ENCODE measurements at regions not wholly inside any gene's neighbourhood (a gene's known extent, or its start where the extent isn't known, plus 50 kb on each side); places are given as distances from the start of the nearest gene placed in this dataset.

DNA sequence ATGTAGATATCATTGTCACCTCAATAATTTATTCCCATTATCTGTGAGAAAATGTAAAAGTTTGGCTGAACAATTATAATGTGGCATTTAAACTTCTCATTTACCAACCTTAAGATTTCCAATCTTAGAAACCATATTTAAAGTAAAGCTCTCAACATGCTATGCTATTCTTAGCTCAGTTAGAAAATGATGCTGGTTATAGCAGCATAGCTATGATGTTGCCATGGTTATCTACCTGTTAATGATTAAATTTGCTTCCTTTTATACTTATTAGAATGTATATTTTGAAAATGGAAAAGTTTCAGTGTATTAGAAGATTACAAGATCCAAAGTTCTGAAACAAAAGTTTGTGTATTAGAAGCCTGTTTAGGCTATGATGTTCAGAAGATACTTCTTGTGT is 110.1 kb downstream of the GPR63 start:
- ChIA-PET CTCF (no interaction called here), POLR2A (ENCODE audit: low non-redundant PET) (no interaction called here)
- H3K27ac ChIP-seq (ENCODE audit: low read depth, low read length, poor library complexity, severe bottlenecking): no peak overlapping the region
- intact Hi-C loops (cut with micrococcal nuclease; ENCODE audit: unreplicated experiment): no loop called here
- H3K4me3 ChIP-seq (ENCODE audit: low read depth, low read length, poor library complexity, severe bottlenecking): no peak overlapping the region
- no peaks in the 10 kb centered on the region for H3K27me3 ChIP-seq (replicated peaks; ENCODE audit: insufficient read depth, low read depth, low read length, poor library complexity)
- no peaks in the 10 kb centered on the region for H3K9me3 ChIP-seq (ENCODE audit: low read depth, low read length, poor library complexity, severe bottlenecking)
- TF ChIP-seq EZH2 (IDR thresholded peaks at IDR 0.05; ENCODE audit: borderline replicate concordance, low read depth, low read length, poor library complexity, severe bottlenecking): no peak
- TF ChIP-seq, protein P1, sequence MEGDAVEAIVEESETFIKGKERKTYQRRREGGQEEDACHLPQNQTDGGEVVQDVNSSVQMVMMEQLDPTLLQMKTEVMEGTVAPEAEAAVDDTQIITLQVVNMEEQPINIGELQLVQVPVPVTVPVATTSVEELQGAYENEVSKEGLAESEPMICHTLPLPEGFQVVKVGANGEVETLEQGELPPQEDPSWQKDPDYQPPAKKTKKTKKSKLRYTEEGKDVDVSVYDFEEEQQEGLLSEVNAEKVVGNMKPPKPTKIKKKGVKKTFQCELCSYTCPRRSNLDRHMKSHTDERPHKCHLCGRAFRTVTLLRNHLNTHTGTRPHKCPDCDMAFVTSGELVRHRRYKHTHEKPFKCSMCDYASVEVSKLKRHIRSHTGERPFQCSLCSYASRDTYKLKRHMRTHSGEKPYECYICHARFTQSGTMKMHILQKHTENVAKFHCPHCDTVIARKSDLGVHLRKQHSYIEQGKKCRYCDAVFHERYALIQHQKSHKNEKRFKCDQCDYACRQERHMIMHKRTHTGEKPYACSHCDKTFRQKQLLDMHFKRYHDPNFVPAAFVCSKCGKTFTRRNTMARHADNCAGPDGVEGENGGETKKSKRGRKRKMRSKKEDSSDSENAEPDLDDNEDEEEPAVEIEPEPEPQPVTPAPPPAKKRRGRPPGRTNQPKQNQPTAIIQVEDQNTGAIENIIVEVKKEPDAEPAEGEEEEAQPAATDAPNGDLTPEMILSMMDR (conservative IDR thresholded peaks at IDR 0.05; ENCODE audit: low read depth, low read length): no peak
- H3K4me1 ChIP-seq (ENCODE audit: insufficient read depth, low read length, poor library complexity, severe bottlenecking): no peaks in the 10 kb centered on the region
- no TSS peak for BruUV-seq (replicated peaks)
- no peaks in the 10 kb centered on the region for H3K36me3 ChIP-seq (ENCODE audit: insufficient read depth, low read length, poor library complexity, severe bottlenecking)
- no peak for DNase-seq (ENCODE audit: low spot score)

DNA sequence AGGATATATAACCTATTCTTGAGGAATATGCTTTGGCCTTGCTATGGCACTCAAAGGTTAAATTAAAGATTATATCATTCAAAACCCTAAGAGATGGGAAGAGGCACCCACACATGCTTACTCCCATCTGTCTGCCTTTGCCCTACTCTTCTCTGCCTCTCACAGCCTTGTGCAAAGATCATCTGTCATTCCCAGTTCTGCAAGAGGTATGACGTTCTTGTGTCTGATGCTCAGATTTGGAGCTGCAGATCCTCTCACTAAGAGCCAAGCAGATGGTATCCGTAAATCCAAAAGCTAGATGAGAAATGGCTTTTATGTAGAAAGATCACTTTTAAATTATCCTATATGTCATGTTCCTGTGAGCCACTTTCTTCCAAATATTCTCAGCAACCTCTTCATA is 112.0 kb downstream of the GPR63 start:
- no peak for DNase-seq (ENCODE audit: low spot score)
- no peaks in the 10 kb centered on the region for H3K27me3 ChIP-seq (replicated peaks; ENCODE audit: insufficient read depth, low read depth, low read length, poor library complexity)
- BruUV-seq (replicated peaks): no TSS peak

DNA sequence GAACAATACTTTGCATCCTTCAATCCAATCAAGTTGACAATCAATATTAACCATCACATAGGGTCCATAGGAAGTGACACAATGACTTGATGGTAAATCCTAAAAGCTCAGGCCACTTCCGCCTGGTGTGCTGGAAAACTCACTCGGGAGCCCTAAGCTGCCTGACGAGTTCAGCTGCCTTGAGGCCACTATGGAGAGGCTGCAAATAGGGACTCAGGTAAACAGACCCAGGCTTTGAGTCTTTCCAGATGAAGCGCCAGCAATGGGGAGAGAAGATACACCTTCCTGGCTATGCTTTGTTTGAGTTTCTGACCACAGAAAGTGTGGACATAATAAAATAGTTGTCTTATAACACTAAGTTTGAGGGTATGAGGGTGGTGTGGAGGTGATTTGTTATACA is 112.6 kb downstream of the GPR63 start:
- ChIA-PET CTCF (no interaction called here), POLR2A (ENCODE audit: low non-redundant PET) (no interaction called here)
- intact Hi-C loops (cut with micrococcal nuclease; ENCODE audit: unreplicated experiment): no loop called here
- Histone ChIP-seq H3K27me3 (replicated peaks; ENCODE audit: insufficient read depth, low read depth, low read length, poor library complexity) (no peaks in the 10 kb centered on the region), H3K36me3 (ENCODE audit: insufficient read depth, low read length, poor library complexity, severe bottlenecking) (no peaks in the 10 kb centered on the region), H3K9me3 (ENCODE audit: low read depth, low read length, poor library complexity, severe bottlenecking) (no peaks in the 10 kb centered on the region), H3K4me1 (ENCODE audit: insufficient read depth, low read length, poor library complexity, severe bottlenecking) (no peaks in the 10 kb centered on the region), H3K27ac (ENCODE audit: low read depth, low read length, poor library complexity, severe bottlenecking) (no peak overlapping the region), H3K4me3 (ENCODE audit: low read depth, low read length, poor library complexity, severe bottlenecking) (no peak overlapping the region)
- no peak for DNase-seq (ENCODE audit: low spot score)
- no peak for TF ChIP-seq EZH2 (IDR thresholded peaks at IDR 0.05; ENCODE audit: borderline replicate concordance, low read depth, low read length, poor library complexity, severe bottlenecking)
- TF ChIP-seq, protein P1 (conservative IDR thresholded peaks at IDR 0.05; ENCODE audit: low read depth, low read length): no peak
- no TSS peak for BruUV-seq (replicated peaks)

More for the DNA sequence above, 112.0 kb downstream of the GPR63 start:
- TF ChIP-seq, protein P1 (conservative IDR thresholded peaks at IDR 0.05; ENCODE audit: low read depth, low read length): no peak
- no peak for TF ChIP-seq EZH2 (IDR thresholded peaks at IDR 0.05; ENCODE audit: borderline replicate concordance, low read depth, low read length, poor library complexity, severe bottlenecking)
- Histone ChIP-seq H3K36me3 (ENCODE audit: insufficient read depth, low read length, poor library complexity, severe bottlenecking) (no peaks in the 10 kb centered on the region), H3K4me3 (ENCODE audit: low read depth, low read length, poor library complexity, severe bottlenecking) (no peak overlapping the region), H3K9me3 (ENCODE audit: low read depth, low read length, poor library complexity, severe bottlenecking) (no peaks in the 10 kb centered on the region), H3K4me1 (ENCODE audit: insufficient read depth, low read length, poor library complexity, severe bottlenecking) (no peaks in the 10 kb centered on the region), H3K27ac (ENCODE audit: low read depth, low read length, poor library complexity, severe bottlenecking) (no peak overlapping the region)
- intact Hi-C loops (cut with micrococcal nuclease; ENCODE audit: unreplicated experiment): no loop called here
- POLR2A ChIA-PET (ENCODE audit: low non-redundant PET): no interaction called here
- CTCF ChIA-PET: no interaction called here
